Ovary (tissue), 7 donors: ENCODE measurements at regions not wholly inside any gene's neighbourhood (a gene's known extent, or its start where the extent isn't known, plus 50 kb on each side); places are given as distances from the start of the nearest gene placed in this dataset.

Experiments
- DNase-seq, 5 donors: peaks; one replicate each; pipeline ENCODE4 v3.0.0-alpha.2; 2019 to 2020
- H3K27ac ChIP-seq, 2 donors: fragments of 200-600 bp; one replicate each; pipeline versions ENCODE4 v1.5.1 to v1.8.0; 2019 to 2022
- H3K27me3 ChIP-seq: fragments of 200-600 bp; one replicate; pipeline ENCODE4 v1.8.0; 2022
- H3K36me3 ChIP-seq: fragments of 200-600 bp; sonication (generic); one replicate; pipeline ENCODE4 v1.5.1; 2019
- H3K4me1 ChIP-seq: one replicate; pipeline ENCODE4 v1.8.1; 2013; ENCODE audit warnings: mild to moderate bottlenecking, moderate library complexity; ENCODE audit not compliant: insufficient read depth
- H3K4me3 ChIP-seq: fragments of 200-600 bp; sonication (generic); one replicate; pipeline ENCODE4 v1.5.1; 2017
- H3K9me3 ChIP-seq, 2 donors: fragments of 200-600 bp in 1 of 2; sonication (generic) in 1 of 2; one replicate each; pipeline versions ENCODE4 v1.5.1 to v1.8.1; 2013 to 2019; ENCODE audit warnings: mild to moderate bottlenecking in 1 of 2, moderate library complexity in 1 of 2
- CTCF ChIP-seq, 3 donors: fragments of 450-650 bp in 2 of 3; fragments of 200-600 bp in 1 of 3; IDR thresholded peaks; one replicate each; pipeline versions ENCODE4 v1.5.1 to v1.8.0; 2016 to 2022; ENCODE audit warnings: antibody characterized with exemption in 3 of 3, mild to moderate bottlenecking in 1 of 3
- EP300 ChIP-seq: sonication (generic); formaldehyde crosslinking; IDR thresholded peaks from one replicate; pipeline ENCODE4 v1.6.1; 2017; ENCODE audit warnings: antibody characterized with exemption
- POLR2A ChIP-seq: fragments of 450-650 bp; IDR thresholded peaks from one replicate; pipeline ENCODE4 v1.6.1; 2017; ENCODE audit warnings: antibody characterized with exemption, mild to moderate bottlenecking, moderate library complexity
- WGBS, 3 donors: extraction: QIAGEN DNeasy Blood & Tissue Kit in 1 of 3; methylation state at CpG; one replicate each; pipeline versions ENCODE4 v1.1.5 to v1.1.7; 2013 to 2017; 5-methylcytosine and 5-hydroxymethylcytosine counted together
- intact Hi-C, 4 donors: fragments of 100-400 bp; cut with DNase I; formaldehyde crosslinking; loops; one replicate each; pipeline versions ENCODE4 v1.11.0 to v1.15.1; 2022 to 2023
- donor health status: DM: no; HTN: no; CAD: no; lungs with moderate emphysema.
- donor health status: DM: no; HTN: no; CAD: no.
- donor health status: Bipolar disorder and iron deficiency.
- donor health status: DM: no; HTN: no; CAD: no.
- donor health status: DM: yes; HTN: yes; CAD: no.

- WGBS, 3 donors, result 74 to 78% (median 76%) methylated on average over 2 of the region's 2 CpGs
- no peaks in the 10 kb centered on the region for H3K27me3 ChIP-seq
- no peak overlapping the region for H3K27ac ChIP-seq
- no peaks in the 10 kb centered on the region for H3K9me3 ChIP-seq
- H3K4me3 ChIP-seq, result no peak overlapping the region
- H3K36me3 ChIP-seq, result no peaks in the 10 kb centered on the region
- intact Hi-C loops, result no loop called here
- no peaks in the 10 kb centered on the region for H3K4me1 ChIP-seq
- DNase-seq, result no peak
- TF ChIP-seq EP300, result no peak
Measured at GRCh38 chr3:82081351-82081750, 319.9 kb upstream of the GBE1 start.

DNA sequence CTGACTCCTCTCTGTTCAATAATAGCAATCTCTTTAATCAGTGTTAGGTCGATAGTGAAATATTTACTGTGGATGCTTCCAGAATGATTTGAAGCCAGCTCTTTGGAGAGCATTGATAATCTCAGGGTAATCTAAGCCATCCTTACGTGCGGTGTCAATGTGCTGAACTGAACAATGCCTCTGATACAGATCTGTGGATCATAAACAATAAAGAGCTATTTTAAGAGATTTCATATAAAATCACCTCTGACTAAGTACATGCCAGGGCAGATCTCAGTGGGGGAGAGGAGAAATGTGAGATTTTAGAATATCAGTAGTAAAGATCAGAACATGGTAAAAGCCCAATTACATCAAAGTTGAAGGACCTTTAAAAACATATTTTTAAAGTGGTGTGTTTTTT, 319.3 kb upstream of the GBE1 start:
- Histone ChIP-seq H3K4me3 (no peak overlapping the region), H3K4me1 (no peaks in the 10 kb centered on the region), H3K9me3 (no peaks in the 10 kb centered on the region), H3K27ac (no peak overlapping the region), H3K36me3 (no peaks in the 10 kb centered on the region), H3K27me3 (no peaks in the 10 kb centered on the region)
- WGBS, 3 donors, result 70 to 76% (median 75%) methylated on average over 3 of the region's 3 CpGs
- TF ChIP-seq CTCF (IDR thresholded peaks at IDR 0.05) (no peak), POLR2A (no peak), EP300 (no peak)
- DNase-seq, result no peak
- intact Hi-C loops, result no loop called here

DNA sequence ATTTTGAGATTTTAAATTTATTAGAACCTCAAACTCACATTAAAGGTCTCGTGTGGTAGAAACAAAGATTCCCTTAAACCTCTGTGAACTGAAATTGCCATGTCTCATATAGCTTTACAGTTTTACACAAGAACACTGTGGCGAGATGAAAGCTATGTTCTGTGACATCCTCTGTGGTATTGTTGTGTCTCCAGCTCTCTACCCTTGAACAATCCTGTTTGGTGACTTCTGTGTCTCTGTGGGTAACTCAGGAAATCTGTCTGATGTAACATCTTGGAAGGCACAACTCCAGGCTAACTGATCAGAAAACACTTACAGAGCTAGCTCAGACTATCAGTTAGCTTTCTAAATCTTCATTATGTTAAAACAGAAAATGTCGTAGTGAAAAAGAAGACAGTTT, 318.8 kb upstream of the GBE1 start:
- H3K27me3 ChIP-seq, result no peaks in the 10 kb centered on the region
- TF ChIP-seq POLR2A, result no peak
- TF ChIP-seq EP300, result no peak
- TF ChIP-seq CTCF (IDR thresholded peaks at IDR 0.05), result no peak
- H3K27ac ChIP-seq, result no peak overlapping the region
- no peaks in the 10 kb centered on the region for H3K4me1 ChIP-seq
- no peaks in the 10 kb centered on the region for H3K36me3 ChIP-seq
- intact Hi-C loops, result no loop called here
- DNase-seq, result no peak
- WGBS, 3 donors, result 83 to 90% (median 88%) methylated on average over 3 of the region's 3 CpGs
- H3K9me3 ChIP-seq, result no peaks in the 10 kb centered on the region
- H3K4me3 ChIP-seq, result no peak overlapping the region

DNA sequence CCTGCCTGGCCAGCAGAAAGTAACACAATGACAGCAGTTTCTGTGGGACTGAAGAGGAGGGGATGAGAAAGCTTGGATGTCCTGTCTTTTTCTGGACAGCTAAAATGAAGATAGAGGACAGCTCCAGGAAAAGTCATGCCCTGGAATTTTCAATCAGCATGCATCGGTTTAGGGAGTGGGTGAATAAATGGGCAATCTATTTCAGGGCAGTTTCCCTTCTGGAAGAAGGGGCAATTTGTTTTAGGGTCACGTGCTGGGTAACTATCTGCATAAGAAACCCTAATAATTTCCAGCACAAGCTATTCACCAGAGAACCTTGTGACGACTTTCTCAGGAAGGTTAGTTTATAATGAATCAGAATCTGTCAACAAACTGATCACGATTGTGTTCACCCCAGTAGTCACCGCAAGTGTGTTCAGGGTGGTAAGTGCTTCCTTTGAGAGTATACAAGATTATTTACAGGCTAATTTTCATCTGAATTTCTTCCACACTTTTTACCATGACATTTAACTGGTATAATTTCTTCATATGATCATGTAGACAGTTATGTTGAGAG, 318.0 kb upstream of the GBE1 start:
- no peak for TF ChIP-seq POLR2A
- no peak for TF ChIP-seq EP300
- TF ChIP-seq CTCF (IDR thresholded peaks at IDR 0.05), result no peak
- Histone ChIP-seq H3K27me3 (no peaks in the 10 kb centered on the region), H3K36me3 (no peaks in the 10 kb centered on the region), H3K4me3 (no peak overlapping the region), H3K9me3 (no peaks in the 10 kb centered on the region), H3K4me1 (no peaks in the 10 kb centered on the region), H3K27ac (no peak overlapping the region)
- intact Hi-C loops, result no loop called here
- DNase-seq, result no peak
- 78 to 83% (median 78%) methylated on average over 5 of the region's 5 CpGs for WGBS, 3 donors

DNA sequence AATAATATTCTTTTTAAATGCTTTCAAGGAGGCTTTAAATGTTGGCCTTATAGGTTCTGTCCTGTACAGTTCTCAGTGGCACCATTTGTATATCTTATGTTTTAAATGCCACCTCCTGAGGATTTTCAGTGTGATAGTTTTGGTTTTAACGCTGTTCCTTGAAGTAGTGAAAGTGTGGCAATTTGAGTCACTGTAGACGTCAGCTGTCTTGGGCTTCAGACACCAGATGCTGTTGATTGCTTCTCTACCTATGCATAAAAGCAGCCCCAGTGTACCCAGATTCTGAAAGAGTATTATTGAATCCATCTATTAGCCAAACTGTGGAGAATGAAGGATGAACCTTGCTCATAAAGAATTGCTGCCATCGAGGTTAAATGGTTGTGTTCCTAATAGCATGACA, 316.8 kb upstream of the GBE1 start:
- Histone ChIP-seq H3K4me3 (no peak overlapping the region), H3K27me3 (no peaks in the 10 kb centered on the region), H3K4me1 (no peaks in the 10 kb centered on the region), H3K9me3 (no peaks in the 10 kb centered on the region), H3K27ac (no peak overlapping the region), H3K36me3 (no peaks in the 10 kb centered on the region)
- WGBS, 3 donors, result 92 to 98% (median 92%) methylated on average over 3 of the region's 3 CpGs
- TF ChIP-seq CTCF (IDR thresholded peaks at IDR 0.05), result no peak
- no peak for TF ChIP-seq POLR2A
- no peak for TF ChIP-seq EP300
- no peak for DNase-seq
- intact Hi-C loops, result no loop called here
